GM21390 (cell line): ENCODE measurements at regions not wholly inside any gene's neighbourhood (a gene's known extent, or its start where the extent isn't known, plus 50 kb on each side); places are given as distances from the start of the nearest gene placed in this dataset.
"Not testable (repeated sequence)": the region's sequence is repeated elsewhere in the genome, so short reads cannot be mapped to it uniquely, and the experiment has no call there.

ENCODE experiments used
- ATAC-seq: cut with Tn5 transposase; IDR thresholded peaks from one replicate; pipeline ENCODE4 v1.9.1; 2021; ENCODE audit not compliant: unreplicated experiment

DNA sequence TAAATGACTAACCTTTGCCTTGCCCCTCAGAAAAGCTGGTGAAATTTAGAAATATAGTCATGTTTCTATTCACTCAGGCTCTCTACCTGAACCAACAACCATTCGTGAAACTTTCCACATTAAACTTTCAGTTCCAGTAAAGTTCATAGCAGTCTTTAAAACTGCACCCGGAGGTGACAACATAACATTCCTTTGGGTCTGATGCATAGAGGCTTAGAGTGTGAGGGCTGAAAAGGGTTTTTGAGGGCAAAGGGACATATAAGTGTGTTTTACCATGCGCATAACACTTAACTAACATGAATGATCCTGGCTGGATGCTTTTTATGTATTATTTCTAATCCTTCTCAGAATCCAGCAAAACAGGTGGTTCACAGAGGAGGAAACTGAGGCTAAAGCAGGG is 471.7 kb upstream of the MCTP2 start:
- no peak for ATAC-seq

DNA sequence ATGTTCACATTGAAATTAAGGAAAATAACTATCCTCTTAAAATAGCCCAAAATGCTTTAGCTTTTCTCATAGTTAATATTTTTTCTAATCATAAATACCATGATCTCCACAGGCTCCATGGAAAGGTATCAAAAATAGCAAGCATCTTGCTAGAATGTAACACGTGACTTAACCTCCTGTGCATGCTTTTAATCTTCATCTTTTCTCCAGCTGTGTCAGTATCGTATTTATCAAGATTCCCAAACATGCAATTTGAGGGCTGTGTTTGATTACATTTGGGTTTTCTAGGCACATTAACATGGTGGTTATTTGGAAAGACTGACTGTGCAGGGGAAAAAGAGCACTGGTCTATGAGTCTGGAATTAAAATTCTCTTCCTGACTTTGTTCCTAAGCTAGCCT is 472.5 kb upstream of the MCTP2 start:
- no peak for ATAC-seq

DNA sequence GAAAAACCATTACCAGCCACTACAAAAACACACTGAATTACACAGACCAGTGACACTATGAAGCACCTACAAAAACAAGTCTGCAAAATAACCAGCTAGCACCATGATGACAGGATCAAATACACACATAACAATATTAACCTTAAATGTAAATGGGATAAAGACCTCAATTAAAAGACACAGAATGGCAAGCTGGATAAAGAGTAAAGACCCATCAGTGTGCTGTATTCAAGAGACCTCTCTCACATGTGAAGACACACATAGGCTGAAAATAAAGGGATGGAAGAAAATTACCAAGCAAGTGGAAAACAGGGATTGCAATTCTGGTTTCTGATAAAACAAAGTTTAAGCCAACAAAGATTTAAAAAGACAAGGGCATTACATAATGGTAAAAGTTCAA is 482.7 kb upstream of the MCTP2 start:
- no peak for ATAC-seq

DNA sequence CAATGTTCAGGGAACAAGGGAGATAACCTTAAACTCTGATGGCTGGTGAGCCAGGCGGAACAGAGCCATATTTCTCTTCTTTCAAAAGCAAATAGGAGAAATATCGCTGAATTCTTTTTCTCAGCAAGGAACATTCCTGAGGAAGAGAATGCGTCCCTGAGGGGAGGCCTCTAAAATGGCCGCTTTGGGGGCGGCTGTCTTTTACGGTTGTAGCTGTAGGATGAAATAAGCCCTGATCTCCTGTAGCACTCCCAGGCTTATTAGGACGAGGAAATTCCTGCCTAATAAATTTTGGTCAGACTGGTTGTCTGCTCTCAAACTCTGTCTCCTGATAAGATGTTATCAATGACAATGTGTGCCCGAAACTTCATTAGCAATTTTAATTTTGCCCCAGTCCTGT is 496.4 kb upstream of the MCTP2 start:
- not testable (repeated sequence) for ATAC-seq

DNA sequence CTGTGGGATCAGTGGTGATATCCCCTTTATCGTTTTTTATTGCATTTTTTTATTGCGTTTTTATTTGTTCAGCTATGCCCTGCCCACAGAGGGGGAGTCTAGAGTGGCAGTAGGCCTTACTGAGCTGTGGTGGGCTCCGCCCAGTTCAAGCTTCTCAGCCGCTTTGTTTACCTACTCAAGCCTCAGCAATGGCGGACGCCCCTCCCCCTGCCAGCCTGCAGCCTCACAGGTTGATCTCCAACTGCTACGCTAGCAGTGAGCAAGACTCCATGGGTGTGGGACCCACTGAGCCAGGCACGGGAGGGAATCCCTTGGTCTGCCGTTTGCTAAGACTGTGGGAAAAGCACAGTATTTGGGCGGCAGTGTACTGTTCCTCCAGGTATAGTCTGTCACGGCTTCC is 500.6 kb upstream of the MCTP2 start:
- ATAC-seq: no peak

DNA sequence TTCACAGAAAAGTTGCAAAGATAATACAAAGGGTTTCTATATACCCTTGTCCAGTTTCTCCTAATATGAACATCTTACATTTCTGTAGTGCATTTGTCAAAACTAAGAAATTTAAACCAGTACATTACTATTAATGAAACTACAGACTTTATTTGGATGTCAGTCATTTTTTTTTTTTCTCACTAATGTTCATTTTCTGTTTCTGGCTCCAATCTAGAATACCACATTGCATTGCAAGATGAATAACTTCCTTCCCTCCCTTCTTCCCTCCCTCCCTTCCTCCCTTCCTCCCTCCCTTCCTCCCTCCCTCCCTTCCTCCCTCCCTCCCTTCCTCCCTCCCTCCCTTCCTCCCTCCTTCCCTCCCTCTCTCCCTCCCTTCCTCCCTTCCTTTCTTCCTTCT is 509.2 kb upstream of the MCTP2 start:
- no peak for ATAC-seq

DNA sequence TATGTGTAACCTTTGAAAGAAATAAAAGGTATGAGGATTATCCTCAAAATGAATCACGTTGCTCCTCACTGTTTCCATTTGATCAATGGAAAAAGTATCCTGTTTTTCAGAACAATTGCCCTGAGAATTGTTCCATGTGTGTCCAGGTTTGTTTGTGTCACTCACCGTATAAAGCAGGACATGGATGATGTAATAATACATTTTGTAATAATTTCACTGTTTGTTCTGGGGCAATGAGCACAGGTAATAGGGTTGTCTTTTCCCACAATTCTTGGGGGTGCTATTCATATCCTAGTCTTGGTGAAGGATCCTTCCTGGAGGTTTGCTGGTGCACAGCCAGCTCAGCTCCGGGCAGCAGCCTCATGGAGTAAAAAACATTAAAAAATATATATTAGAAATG is 510.8 kb upstream of the MCTP2 start:
- ATAC-seq: no peak

DNA sequence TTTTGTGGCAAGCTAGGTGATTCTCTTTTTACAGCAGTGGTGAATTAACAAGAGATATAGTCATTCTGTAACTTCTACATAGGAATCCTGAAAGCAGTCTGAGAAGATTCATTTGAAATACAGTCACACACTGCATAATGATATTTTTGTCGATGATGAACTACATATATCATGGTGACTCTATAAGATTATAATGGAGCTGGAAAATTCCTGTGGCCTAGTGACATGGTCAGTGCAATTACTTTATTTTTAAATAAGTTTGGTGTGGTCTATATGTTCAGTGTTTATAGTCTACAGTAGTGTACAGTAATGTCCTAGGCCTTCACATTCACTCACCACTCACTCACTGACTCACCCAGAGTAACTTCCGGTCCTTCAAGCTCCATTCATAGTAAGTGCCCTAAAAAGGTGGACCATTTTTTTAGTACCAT is 511.4 kb upstream of the MCTP2 start:
- ATAC-seq: no peak

DNA sequence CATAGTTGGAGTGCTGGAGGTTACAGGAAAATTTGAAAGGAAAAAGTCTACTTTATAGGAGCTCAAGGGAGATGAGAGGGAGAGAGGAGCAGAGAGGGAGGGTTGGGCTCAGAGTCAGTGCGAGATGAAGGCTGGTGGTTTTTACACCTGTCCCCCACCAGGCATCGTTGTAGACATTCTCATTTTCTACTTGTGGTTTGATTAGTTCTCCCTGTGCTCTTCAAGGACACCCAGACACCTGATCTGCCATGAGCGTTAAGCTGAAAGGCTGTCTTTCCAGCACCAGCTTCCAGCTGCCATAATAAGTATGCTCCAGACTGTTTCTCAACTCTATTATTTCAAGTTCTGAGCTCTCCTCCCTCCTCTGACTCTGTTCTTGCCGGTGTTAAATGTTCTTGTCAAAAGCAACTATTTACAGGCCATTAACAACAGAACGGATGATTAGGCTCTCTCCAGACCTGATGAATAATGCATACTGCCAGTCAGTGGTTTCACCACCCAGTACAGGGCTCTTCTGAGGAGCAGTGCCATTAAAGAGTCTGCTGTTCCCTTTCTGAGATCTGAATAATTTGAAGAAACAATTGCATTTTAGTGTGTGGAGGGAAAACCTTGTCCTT is 514.6 kb upstream of the MCTP2 start:
- ATAC-seq: no peak

DNA sequence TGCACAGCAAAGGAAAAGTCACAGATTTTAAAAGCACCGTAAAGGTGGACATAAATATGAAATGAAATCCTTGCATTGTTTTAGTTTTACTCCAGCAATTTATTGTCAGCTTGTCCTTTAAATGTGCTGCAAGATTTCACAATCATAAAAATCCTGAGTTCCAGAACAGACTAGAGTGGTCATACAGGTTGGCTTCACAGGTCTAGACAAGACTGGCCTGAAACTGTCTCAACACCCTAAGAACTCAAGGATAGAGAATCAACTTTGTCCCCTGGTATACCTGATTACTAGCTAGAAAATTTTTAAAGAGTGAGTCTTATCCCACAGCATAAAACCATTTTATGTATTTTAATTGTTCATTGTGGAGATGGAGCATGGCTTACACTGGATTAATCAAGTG is 521.7 kb upstream of the MCTP2 start:
- ATAC-seq: no peak

DNA sequence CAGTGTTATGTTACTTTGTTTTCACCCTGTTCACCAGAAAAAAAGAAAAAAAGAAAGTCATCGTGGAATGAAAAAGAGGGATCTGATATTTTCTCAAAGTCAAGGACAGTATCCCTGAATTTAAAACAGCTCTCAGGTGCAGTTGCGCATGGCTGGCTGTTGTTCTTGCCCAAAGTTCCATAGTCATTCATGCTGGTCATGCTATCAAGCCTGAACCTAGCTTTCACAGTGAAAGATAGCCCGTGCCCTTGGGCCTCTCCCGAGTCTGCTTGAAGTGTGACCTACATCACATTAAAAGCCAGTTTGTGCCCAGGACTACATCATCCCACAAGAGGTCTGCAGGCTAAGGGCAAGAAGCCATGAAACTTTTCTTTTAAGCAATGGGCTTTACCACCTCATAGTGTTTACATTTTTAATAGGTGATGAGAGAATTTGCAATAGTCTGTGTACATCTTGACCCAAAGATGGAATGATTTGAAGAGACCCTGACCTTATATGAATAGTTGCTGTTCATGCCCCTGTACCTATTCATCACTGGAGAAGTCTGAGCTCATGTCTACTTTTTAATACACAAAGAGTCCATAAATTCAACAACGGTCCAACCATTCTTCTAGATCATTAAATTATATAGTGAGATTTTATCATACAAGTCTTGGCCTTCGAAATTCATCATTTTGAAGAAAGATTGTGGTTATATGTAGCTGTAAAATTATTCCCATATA is 522.5 kb upstream of the MCTP2 start:
- no peak for ATAC-seq

DNA sequence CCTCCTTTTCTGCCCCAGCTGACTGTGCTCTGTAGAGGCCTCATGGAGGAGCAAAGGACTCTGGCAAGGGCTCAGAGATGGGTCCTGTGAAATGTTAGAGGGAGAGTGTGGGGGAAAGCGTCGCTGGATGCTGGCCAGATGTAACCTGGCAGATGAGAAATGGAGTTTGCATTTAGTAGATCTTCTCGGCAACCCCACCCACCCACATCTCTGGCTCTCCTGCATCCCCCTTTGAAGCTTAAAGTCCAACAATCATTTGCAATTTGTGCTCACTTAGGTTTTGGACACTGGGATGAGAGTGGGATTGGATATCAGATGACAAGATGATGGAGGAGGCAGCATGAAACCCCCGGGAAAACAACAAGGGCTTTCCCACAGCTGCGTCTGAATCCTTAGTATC is 523.6 kb upstream of the MCTP2 start:
- ATAC-seq: no peak

DNA sequence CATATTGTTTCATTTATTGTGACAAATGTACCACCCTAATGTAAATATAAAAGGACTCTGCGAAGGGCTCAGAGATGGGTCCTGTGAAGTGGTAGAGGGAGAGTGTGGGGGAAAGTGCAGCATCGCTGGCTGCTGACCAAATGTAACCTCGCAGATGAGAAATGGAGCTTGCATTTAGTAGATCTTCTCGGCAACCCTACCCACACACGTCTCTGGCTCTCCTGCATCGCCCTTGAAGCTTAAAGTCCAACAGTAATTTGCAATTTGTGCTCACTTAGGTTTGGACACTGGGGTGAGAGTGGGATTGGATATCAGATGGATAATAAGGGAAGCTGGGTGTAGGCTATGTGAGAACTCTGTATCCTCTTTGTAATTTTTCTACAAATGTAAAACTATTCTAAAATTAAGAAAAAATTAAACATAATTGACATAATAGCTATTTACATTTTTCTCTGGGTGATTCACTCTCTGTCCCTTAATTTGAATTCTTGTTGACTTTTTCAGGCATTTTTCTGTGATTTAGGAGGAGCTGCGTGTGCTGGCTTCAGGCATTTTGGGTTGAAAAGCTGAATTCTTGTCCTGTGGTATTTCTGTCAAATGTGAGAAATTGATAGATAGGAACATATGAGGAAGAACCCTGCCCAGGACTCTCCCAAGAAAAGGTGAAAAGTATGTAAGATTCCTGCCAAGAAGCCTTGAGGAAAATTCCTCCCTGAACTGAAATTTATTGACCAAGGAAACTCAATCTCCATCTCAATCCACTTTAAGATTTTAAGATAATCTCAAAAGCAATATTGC is 524.7 kb upstream of the MCTP2 start:
- ATAC-seq: no peak

DNA sequence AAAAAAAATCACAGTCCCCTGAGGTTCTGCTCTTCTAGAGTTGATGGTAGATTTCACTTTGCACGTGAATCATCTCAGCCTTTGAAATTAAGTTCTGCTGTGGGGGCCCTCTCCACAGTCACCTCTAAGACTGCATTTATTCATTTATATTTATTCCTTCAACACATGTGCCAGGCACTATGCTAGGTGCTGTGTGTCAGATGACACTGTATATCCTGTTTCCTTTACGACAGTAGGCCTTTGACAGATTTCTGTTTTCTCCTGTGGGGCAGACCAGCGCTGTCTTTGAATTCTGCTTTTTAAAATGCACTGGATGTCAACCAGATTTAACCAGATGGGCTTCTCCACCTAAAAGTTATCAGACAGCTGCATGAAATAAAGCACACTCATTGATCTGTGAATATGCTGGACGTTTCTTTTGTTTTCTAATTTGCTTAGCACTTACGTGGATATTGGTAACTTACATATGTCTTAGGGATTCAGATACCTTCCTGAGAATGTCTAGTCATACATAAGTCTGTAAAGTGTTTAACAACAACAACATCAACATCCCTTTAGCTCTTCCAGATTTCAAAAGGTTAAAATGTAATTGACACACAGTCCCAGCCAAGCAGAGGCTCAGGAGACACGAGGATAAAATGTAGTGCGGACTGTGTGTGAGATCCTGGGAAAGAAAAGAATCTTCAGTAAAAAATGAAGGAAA is 525.5 kb upstream of the MCTP2 start:
- ATAC-seq: no peak

DNA sequence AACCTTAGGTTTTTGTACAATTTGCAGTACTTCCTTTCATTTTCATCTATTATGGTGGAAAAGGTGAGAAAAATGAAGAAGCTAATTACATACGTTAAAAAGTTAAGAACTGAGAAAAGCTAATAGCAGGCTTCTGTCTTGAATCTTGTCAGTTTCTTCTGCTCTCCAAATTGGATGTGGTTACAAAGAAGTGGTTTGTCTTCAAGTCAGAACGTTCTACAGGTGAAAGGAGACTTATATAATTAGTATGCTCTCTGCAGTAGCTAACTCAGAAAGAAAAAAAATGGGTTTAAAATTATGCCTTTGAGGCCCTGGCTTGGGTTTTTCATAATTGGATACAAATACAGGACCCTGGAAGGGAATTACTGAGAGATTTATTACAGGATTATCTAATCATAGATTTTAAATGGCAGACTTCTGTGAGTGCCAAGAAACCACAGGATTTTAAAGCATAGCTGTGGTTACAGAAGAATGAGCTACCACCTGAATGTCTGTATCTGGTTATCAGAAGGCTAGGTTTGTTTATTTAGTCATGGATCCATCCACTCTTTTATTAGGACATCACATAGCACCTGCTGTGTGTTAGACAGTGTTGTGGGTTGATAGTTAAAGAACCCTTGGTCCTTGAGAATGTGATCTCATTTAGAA is 528.1 kb upstream of the MCTP2 start:
- ATAC-seq: no peak

DNA sequence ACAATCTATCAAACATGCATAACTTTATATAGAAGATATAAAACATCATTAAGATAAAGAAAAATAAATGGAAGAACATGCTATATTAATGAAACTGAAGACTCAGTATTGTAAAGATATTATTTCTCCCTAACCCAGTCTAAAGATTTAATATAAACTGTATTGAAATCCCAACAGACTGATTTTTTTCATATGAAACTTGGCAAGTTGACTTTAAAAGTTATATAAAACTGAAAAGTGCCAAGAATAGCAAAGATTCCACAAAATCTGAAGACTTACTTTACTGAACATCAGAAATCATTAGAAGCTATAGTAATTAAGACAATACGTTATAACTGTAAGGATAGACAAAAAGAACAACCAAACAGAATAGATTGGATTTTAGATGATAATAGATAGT is 531.3 kb upstream of the MCTP2 start:
- no peak for ATAC-seq

DNA sequence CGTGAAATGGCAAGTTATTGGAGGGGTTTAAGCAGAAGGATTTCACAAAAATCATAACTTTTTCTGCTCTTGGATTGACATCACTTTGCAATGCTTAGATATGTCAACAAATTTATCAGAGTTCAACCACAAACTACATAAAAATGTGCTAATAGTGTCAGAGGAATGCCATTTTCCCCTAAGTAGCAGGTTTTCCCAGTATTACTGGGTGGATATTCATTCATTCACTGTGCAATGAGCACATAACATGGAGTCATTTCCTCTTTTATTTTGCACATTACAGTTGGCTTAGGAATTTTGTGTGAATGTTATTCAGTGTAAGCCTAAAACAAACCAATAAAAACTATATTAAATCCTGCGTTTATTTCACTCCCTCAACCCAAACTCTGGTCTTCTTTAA is 537.3 kb upstream of the MCTP2 start:
- ATAC-seq: no peak

DNA sequence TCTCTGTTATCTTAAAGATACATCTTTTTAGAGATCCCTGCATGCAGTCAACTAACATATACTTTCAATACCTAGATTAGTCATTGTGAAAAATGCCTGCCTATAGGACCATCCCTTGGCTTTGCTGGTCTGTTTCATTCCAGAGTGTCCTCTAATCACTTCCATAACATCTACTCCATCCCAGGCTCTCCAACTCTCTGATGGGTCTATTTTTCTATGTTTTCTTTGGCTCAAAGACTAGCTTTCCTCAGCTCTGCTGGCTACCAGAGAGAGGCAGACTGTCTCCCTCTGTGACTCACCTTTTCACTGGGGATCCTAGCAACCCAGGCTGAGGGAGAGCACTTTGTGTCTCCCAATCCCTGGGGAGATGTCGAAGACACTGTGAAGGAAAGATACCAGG is 547.7 kb upstream of the MCTP2 start:
- ATAC-seq: no peak

DNA sequence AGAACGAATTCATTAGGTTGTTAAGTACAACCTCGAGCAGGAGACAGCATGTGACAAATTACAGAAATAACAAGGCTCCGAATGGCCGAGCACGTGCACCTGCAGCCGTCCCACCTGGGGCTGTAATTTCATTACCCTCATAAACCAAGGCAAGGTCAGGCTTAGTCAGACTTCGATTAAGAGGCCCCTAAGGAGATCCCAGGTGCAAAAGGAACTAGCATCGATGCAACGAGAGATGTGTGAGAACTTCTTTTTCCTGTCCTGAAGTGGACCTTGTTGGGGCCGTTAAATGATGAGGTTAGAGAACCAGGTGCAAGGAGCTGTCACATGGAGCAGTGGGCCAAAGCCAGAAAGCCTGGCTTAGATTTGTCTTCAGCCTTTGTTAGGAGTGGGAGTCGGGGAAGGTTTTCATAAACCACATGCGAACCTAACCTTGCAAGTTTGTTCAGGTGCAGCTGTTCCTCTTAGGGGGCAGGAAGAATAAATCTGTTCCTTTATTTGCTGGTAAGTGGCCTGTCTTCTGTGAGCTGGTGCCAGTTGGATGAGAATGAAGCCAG is 559.9 kb upstream of the MCTP2 start:
- ATAC-seq: no peak

DNA sequence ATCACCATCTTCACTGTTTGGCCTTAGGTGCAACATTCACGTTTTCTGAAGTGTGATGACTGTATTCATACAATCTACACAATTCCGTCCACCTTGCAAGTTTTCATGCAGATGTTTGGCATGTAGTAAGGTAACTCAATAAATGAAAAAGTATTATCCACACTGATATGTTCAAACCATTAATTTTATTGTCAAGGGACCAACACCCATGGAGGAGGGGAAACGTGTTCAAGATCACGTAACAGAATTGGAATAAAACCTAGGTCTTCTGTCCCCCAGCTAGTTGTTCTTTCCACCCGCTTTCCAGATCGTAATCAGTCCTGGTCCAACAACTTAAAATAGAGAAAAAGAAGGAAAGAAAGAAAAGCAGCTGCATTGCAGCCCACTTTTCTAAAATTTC is 560.4 kb upstream of the MCTP2 start:
- ATAC-seq: no peak
